GM18498 (cell line): ENCODE measurements at regions not wholly inside any gene's neighbourhood (a gene's known extent, or its start where the extent isn't known, plus 50 kb on each side); places are given as distances from the start of the nearest gene placed in this dataset.
"Not testable (repeated sequence)": the region's sequence is repeated elsewhere in the genome, so short reads cannot be mapped to it uniquely, and the experiment has no call there.

Experiments used
- ATAC-seq: cut with Tn5 transposase; IDR thresholded peaks from one replicate; pipeline ENCODE4 v1.9.1; 2021; ENCODE audit warnings: mild to moderate bottlenecking, moderate library complexity; ENCODE audit not compliant: unreplicated experiment

DNA sequence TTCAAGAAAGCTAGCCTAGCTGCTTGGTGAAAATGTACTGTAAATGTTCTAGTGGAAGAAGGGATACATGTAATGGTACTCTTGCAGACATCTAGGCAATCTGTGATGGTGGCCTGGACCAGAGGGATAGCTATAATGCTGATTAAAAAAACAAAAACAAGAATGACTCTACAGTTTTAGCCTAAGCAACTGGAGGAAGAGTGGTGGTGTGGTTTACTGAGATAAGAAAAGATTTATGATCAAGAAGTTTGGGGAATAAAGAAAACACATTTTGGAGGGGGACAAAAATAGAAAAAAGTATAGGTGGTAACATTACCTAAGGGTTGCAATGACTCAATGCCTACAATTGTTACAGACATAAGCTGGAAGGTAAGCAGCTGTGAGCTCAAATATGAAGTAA is 1080.7 kb upstream of the CELF4 start:
- ATAC-seq: no peak

DNA sequence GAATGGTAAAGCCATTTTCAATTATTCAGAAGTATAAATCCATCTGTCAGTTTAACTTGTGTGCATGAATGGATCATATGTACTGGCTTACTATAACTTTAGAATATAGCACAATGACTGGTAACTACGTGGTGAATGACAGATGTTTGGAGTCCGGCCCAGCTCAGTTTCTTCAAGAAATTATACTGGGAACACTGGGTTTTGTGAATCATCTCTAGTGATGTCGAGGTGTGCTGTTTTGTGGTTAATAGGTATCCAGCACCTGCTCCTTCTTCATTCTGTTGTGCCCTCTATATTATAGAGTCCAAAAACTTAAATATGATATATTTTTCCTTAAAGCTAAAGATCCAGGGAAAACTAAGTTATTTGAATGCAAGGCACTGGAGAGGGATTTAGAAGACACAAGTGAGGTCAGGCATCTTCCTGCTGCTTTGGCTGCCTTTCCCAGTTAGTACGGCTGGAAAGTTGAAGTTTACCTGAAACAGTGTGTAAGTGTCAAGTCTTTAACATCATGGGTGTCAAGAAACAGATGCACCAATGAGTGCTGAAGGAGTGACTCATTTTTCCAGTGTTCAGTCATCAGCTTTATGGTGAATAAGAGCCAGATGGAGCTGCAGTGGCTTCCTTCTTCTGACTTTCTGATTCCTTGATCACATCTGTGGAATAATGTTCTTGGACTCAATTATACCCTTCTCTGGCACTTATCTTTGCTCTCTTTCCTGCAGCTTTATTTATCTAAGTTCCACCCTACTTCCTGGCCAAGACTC is 1079.5 kb upstream of the CELF4 start:
- ATAC-seq: no peak

GRCh38 chr18:38642711-38643110 is 1077.1 kb upstream of the CELF4 start:
- no peak for ATAC-seq

DNA sequence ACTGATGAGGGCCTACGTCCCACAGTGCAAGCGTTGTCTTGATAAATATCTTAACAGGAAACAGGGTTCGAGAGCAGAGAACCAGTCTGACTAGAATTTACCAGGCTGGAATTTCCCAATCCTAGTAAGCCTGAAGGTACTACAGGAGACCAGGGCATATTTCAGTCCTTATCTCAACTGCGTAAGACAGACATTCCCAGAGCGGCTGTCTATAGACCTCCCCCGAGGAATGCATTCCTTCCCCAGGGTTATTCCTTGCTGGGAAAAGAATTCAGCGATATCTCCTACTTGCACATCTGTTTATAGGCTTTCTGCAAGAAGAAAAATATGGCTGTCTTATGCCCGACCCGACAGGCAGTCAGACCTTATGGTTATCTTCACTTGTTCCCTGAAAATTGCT is 1074.1 kb upstream of the CELF4 start:
- ATAC-seq: not testable (repeated sequence)

GRCh38 chr18:38635709-38636430 is 1070.3 kb upstream of the CELF4 start:
- no peak for ATAC-seq

DNA sequence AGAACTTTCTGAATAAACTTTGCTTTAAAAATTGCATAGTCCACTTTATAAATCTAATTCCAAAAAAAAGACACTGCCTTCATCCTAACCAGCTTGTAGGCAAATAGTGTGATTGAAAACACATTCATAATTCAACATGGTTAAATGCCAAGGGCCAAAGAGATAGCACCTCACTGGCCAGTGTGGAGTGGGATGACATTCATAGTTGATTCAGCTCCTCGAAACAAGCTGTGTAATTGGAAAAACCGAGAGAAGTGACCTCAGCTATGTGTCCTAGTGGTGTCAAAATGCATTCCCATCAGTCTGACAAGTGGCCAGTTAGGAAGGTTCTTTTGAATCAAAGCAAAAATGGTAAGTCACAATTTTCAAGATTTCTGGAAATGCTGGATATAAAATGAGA is 1068.5 kb upstream of the CELF4 start:
- no peak for ATAC-seq

DNA sequence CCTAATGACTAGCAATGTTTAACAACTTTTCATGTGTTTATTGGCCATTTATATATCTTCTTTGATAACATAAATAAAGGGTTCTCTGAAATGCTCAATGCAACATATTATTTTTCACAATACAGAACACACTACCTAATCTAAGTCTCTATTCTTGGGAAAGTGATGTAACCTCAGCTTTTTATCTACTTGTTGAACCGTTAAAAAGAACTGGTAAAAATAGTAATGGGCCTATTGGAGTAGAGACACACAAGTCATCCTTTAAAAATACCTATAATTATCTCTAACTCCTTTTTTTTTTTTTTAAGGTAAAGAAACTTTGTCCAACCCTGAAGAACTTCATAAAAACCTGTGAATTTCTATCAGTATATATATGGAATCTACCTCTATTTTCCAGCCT is 1067.7 kb upstream of the CELF4 start:
- no peak for ATAC-seq

GRCh38 chr18:38619129-38619528 is 1053.5 kb upstream of the CELF4 start:
- ATAC-seq: no peak

GRCh38 chr18:38616306-38616705 is 1050.7 kb upstream of the CELF4 start:
- ATAC-seq: no peak

GRCh38 chr18:38612904-38613303 is 1047.3 kb upstream of the CELF4 start:
- ATAC-seq: no peak

- ATAC-seq: peak; percentile 91
These were observed 1045.7 kb upstream of the CELF4 start for GRCh38 chr18:38611036-38611964.

DNA sequence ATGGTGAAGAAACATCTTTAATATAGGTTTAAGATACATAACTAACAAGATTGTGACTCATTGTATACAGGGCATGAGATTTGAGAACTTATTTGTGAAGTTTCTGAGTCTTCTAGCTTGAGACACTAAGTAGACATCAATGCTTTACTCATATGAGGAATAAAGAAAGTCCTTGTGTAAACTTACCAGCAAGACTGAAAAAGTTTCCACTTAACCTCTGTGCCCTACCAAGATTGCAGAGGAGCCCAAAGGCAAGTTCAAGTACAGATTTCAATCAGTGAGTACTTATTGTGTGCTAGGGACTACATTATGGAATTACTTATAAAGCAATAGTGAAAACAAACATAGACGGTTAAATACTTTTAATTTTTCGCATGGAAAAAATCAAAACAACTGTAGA is 1041.2 kb upstream of the CELF4 start:
- ATAC-seq: no peak

DNA sequence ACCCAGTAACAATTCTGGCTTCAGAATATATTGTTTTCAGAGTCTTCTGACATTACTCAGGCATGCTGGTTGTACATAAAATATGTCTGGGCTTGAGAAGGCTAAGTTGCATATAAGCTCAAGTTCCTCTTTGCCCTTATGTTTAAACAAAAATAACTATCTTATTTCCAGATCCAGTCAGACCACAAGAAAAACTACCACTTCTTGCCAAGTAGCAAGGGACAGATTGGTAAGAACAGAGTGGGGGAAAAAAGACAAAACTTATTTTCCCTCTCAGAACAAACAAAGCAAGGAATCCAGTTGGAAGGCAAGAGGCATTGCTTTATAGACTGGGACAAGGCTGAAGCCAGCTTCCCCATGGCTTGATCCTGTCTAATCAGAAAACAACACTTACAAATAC is 1036.7 kb upstream of the CELF4 start:
- ATAC-seq: no peak

DNA sequence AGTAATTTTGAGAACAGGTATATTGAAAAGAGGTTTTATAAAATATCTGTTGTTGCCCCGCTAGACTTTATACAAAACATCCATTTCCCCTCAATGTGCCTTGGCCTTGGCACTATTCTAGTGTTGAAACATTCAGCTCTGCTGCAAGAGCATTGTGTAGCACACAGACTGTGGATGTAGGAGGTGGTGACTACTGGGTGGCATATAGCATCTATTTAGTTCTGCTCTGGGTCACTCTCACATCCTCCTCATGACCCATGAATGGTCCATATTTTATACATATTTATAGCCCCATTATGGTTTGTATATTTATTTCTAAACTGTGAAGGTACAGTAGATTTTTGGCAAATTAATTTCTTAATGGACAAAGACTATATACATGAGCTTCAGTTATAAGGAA is 1022.0 kb upstream of the CELF4 start:
- no peak for ATAC-seq

- no peak for ATAC-seq
These were observed 1020.7 kb upstream of the CELF4 start for GRCh38 chr18:38586327-38586726.

DNA sequence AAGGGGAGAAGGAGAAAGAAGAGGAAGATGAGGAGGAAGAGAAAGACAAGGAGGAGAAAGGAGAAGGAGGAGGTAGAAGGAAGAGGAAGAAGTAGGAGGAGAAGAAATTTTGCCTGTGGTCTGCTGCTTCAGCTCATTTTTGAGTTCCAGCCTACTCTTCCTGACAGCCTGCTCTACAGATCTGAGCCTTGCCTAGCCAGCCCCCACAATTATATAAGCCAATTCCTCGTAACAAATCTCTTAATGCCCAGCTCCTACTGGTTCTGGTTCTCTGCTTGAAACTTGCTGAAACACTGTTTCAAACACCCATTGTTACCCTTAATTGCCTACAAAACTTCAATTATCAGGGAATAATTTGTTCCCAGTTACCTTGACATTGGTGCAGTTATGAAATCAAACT is 1014.2 kb upstream of the CELF4 start:
- ATAC-seq: no peak

DNA sequence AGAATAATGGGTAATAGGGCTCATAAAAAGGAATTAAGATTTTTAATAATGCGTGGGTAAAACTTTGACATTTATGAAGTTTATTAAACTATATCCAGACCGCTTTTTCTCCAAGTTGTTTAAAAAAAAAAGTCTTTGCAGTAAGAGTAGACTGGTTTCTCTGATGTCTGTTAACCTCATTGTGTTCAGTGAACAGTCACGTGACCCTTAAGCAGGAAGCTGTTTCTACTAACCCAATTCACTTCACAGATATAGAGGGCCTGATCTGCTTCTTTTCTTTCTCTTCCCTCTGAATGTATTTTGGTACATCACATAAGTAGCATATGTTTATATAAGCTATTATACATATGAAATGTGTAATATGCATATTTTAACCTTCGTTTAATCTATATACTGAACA is 1011.3 kb upstream of the CELF4 start:
- no peak for ATAC-seq

DNA sequence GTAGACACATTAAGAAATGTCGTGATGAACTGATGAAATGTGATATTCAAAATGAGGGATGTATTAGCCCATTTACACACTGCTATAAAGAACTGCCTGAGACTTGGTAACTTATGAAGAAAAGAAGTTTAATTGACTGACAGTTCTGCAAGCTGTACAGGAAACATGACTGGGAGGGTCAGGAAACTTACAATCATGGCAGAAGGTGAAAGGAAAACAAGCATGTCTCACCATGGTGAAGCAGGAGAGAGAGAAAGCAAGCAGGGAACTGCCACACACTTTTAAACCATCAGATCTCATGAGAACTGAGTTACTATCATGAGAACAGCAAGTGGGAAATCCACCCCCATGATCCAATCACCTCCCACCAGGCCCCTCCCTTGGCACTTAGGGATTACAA is 1010.8 kb upstream of the CELF4 start:
- ATAC-seq: no peak

DNA sequence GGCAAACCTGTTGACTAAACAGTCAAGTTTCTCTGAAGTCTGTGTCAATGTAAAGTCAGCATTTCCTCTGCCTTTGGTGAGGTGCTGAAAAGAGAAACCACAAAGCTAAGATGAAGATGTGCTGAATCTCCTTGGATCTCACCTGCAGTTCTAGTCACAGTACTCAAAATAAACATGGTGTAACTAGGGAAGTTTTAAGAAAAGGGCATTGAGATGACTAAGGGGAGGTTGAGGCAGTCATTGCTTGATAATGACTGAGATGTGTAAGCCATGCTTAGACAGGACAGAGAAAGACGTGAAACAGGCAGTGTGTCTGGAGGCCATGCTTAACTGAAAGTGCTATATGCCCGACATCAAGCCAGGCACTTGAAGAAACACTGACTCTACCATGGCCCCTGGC is 1010.0 kb upstream of the CELF4 start:
- ATAC-seq: no peak

GRCh38 chr18:38575023-38575422 is 1009.4 kb upstream of the CELF4 start:
- no peak for ATAC-seq

GRCh38 chr18:38572554-38573111 is 1007.0 kb upstream of the CELF4 start:
- ATAC-seq: no peak
